HEK293 (cell line): ENCODE measurements at regions not wholly inside any gene's neighbourhood (a gene's known extent, or its start where the extent isn't known, plus 50 kb on each side); places are given as distances from the start of the nearest gene placed in this dataset.

Experiments
- CTCF ChIA-PET: fragments of 350-600 bp; formaldehyde crosslinking; extraction: SDS; loops from one replicate; lab custom pipeline; 2021; ENCODE audit warnings: antibody characterized with exemption; lab: Yijun Ruan, JAX
- POLR2A ChIA-PET: fragments of 300-600 bp; formaldehyde crosslinking; extraction: SDS; loops from one replicate; lab custom pipeline; 2020; ENCODE audit warnings: antibody characterized with exemption, inconsistent platforms; lab: Yijun Ruan, JAX
- H3K27ac ChIP-seq: fragments of 200-500 bp; sonication (Bioruptor generic); 2 replicates; pipeline ENCODE4 v1.5.1; 2014; ENCODE audit warnings: low read depth, low read length, control low read depth, inconsistent platforms; ENCODE audit errors: extremely low read depth
- H3K36me3 ChIP-seq, 2 experiments: fragments of 200-500 bp in 1 of 2; sonication (Bioruptor generic) in 1 of 2; 1 replicate in 1 of 2; 2 replicates in 1 of 2; pipeline ENCODE4 v1.5.1; 2014 to 2017; ENCODE audit warnings: inconsistent platforms in 2 of 2, low read length in 2 of 2; ENCODE audit not compliant: control insufficient read depth in 2 of 2, insufficient read depth in 1 of 2
- H3K4me1 ChIP-seq: fragments of 200-500 bp; sonication (Bioruptor generic); 2 replicates; pipeline ENCODE4 v1.5.1; 2014; ENCODE audit warnings: mild to moderate bottlenecking, low read length, inconsistent platforms; ENCODE audit not compliant: control insufficient read depth, insufficient read depth
- H3K4me3 ChIP-seq: 2 replicates; pipeline ENCODE4 v1.5.1; 2011; ENCODE audit warnings: low read depth, mild to moderate bottlenecking, control low read depth, low read length, moderate library complexity
- H3K9me3 ChIP-seq: fragments of 200-500 bp; sonication (Bioruptor generic); 2 replicates; pipeline ENCODE4 v1.5.1; 2014; ENCODE audit warnings: low read depth, low read length, inconsistent platforms; ENCODE audit not compliant: control insufficient read depth, insufficient read depth
- BCL11A ChIP-seq: fragments of 450-650 bp; formaldehyde crosslinking; IDR thresholded peaks from 2 replicates; pipeline ENCODE4 v1.5.1; 2016; ENCODE audit warnings: low read depth, missing biosample characterization, missing genetic modification characterization
- GLI2 ChIP-seq: fragments of 450-650 bp; formaldehyde crosslinking; IDR thresholded peaks from 2 replicates; pipeline ENCODE4; 2017; ENCODE audit warnings: missing biosample characterization, missing genetic modification characterization, low read depth, borderline replicate concordance
- GLIS1 ChIP-seq: fragments of 450-650 bp; formaldehyde crosslinking; IDR thresholded peaks from 2 replicates; pipeline ENCODE4 v1.5.1; 2016; ENCODE audit warnings: missing biosample characterization, missing genetic modification characterization
- HOXA7 ChIP-seq: sonication (generic); formaldehyde crosslinking; IDR thresholded peaks from 2 replicates; pipeline ENCODE4 v1.8.1; 2022; ENCODE audit warnings: missing genetic modification reagents, borderline replicate concordance
- MYNN ChIP-seq: fragments of 450-650 bp; formaldehyde crosslinking; IDR thresholded peaks from 2 replicates; pipeline ENCODE4 v1.5.1; 2016; ENCODE audit warnings: missing biosample characterization, missing genetic modification characterization, borderline replicate concordance
- PRDM1 ChIP-seq: fragments of 450-650 bp; formaldehyde crosslinking; IDR thresholded peaks from 2 replicates; pipeline ENCODE4; 2016; ENCODE audit warnings: missing biosample characterization, missing genetic modification characterization
- TRIM28 ChIP-seq: IDR thresholded peaks from 2 replicates; pipeline ENCODE4 v1.6.1; 2011; ENCODE audit warnings: low read length, control low read depth, borderline replicate concordance
- ZIC2 ChIP-seq: fragments of 450-650 bp; formaldehyde crosslinking; IDR thresholded peaks from 2 replicates; pipeline ENCODE4 v1.5.1; 2016; ENCODE audit warnings: missing biosample characterization, missing genetic modification characterization
- ZNF169 ChIP-seq: fragments of 450-650 bp; formaldehyde crosslinking; IDR thresholded peaks from 2 replicates; pipeline ENCODE4 v1.5.1; 2016; ENCODE audit warnings: missing biosample characterization, missing genetic modification characterization
- ZNF239 ChIP-seq: fragments of 450-650 bp; formaldehyde crosslinking; IDR thresholded peaks from 2 replicates; pipeline ENCODE4 v1.5.1; 2016; ENCODE audit warnings: missing biosample characterization, missing genetic modification characterization
- ZNF426 ChIP-seq: fragments of 450-650 bp; formaldehyde crosslinking; IDR thresholded peaks from 2 replicates; pipeline ENCODE4 v1.5.1; 2017; ENCODE audit warnings: missing biosample characterization, missing genetic modification characterization, mild to moderate bottlenecking, inconsistent platforms, moderate library complexity
- ZNF473 ChIP-seq: fragments of 450-650 bp; formaldehyde crosslinking; IDR thresholded peaks from 2 replicates; pipeline ENCODE4 v1.5.1; 2017; ENCODE audit warnings: missing biosample characterization, missing genetic modification characterization
- ZNF549 ChIP-seq: fragments of 450-650 bp; IDR thresholded peaks from 2 replicates; pipeline ENCODE4 v1.5.1; 2018; ENCODE audit warnings: missing biosample characterization, missing genetic modification characterization, mild to moderate bottlenecking, inconsistent platforms, moderate library complexity
- ZNF621 ChIP-seq: fragments of 450-650 bp; formaldehyde crosslinking; IDR thresholded peaks from 2 replicates; pipeline ENCODE4 v1.5.1; 2017; ENCODE audit warnings: missing biosample characterization, missing genetic modification characterization
- ZNF660 ChIP-seq: fragments of 450-650 bp; IDR thresholded peaks from 2 replicates; pipeline ENCODE4 v1.5.1; 2018; ENCODE audit warnings: missing biosample characterization, mild to moderate bottlenecking, missing genetic modification characterization
- ZNF664 ChIP-seq: fragments of 450-650 bp; formaldehyde crosslinking; IDR thresholded peaks from 2 replicates; pipeline ENCODE4 v1.5.1; 2016; ENCODE audit warnings: missing biosample characterization, missing genetic modification characterization
- ZSCAN23 ChIP-seq: fragments of 450-650 bp; formaldehyde crosslinking; IDR thresholded peaks from 2 replicates; pipeline ENCODE4 v1.5.1; 2016; ENCODE audit warnings: missing biosample characterization, missing genetic modification characterization
- TF ChIP-seq, protein P1 (sequence below): fragments of 450-650 bp; formaldehyde crosslinking; IDR thresholded peaks from 2 replicates; pipeline ENCODE4 v1.5.1; 2016; ENCODE audit warnings: missing biosample characterization, missing genetic modification characterization
- TF ChIP-seq, protein P2 (sequence below): fragments of 450-650 bp; formaldehyde crosslinking; IDR thresholded peaks from 2 replicates; pipeline ENCODE4 v1.5.0; 2017; ENCODE audit warnings: missing biosample characterization, missing genetic modification characterization, borderline replicate concordance
- TF ChIP-seq, protein P3 (sequence below): fragments of 450-650 bp; formaldehyde crosslinking; IDR thresholded peaks from 2 replicates; pipeline ENCODE4 v1.5.1; 2017; ENCODE audit warnings: missing biosample characterization, missing genetic modification characterization
- TF ChIP-seq, protein P4 (sequence below): fragments of 450-650 bp; formaldehyde crosslinking; IDR thresholded peaks from 2 replicates; pipeline ENCODE4 v1.5.1; 2016; ENCODE audit warnings: missing biosample characterization, missing genetic modification characterization

DNA sequence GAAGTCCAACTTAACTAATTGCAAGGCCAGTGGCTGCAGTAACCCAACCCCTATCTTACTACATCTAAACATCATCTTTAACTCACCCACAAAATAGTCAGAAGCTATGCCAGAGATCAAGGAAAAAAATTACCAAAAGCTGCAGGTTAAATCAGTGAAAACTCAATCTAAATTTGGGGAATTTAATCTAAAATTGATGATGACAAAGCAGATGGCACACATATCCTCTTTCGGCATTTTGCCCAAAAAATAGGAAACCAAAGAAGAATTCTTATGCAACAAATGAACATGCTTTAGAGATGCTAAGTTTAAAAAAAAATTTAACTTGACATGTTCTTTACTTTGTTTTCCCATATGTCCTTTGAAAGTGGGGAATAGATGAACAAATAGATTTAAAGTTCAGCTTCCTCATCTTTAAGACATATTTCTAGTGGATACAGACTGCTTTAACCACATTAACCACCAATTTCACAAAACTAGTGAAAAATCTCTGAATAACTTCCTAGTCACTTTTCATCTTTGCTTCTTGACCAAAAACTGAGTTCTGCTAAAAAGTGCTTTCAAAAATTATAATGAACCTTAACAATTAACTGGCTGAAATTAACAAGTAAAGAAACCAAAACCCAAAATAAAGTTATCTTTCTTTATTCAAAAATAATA is 74.3 kb upstream of the CCDC150 start (continued):
- TF ChIP-seq ZNF426 (tag by site-specific recombination), result no peak

DNA sequence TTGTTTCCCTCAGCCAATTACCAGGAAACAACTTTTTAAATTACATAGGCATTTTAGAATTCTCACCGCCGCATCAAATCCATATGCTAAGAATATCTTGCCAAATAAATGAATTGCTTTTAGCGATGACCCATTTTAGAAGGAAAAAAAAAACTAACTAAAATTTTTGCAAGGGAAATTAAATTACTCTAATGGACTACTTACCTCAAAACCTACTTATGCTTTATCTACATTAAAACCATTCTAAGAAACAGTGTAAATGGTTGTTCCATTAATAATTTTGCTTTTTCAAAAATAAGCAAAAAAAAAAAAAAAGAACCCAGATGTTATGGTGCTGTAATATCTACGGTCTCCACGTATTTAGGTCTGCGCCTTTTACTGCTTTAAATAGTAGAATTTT is 73.5 kb upstream of the CCDC150 start:
- Histone ChIP-seq H3K36me3 (no peaks in the 10 kb centered on the region), H3K4me3 (no peak overlapping the region), H3K9me3 (no peaks in the 10 kb centered on the region), H3K4me1 (no peaks in the 10 kb centered on the region), H3K27ac (no peak overlapping the region)
- ChIA-PET POLR2A (interaction anchor here (0.6 kb wide), 1 partner anchor 21 kb away, joined by 4 read pairs; no protein-coding TSS in a partner anchor), CTCF (no interaction called here)
- no peak for TF ChIP-seq PRDM1 (tag by site-specific recombination)
- TF ChIP-seq ZSCAN23 (tag by site-specific recombination), result no peak

DNA sequence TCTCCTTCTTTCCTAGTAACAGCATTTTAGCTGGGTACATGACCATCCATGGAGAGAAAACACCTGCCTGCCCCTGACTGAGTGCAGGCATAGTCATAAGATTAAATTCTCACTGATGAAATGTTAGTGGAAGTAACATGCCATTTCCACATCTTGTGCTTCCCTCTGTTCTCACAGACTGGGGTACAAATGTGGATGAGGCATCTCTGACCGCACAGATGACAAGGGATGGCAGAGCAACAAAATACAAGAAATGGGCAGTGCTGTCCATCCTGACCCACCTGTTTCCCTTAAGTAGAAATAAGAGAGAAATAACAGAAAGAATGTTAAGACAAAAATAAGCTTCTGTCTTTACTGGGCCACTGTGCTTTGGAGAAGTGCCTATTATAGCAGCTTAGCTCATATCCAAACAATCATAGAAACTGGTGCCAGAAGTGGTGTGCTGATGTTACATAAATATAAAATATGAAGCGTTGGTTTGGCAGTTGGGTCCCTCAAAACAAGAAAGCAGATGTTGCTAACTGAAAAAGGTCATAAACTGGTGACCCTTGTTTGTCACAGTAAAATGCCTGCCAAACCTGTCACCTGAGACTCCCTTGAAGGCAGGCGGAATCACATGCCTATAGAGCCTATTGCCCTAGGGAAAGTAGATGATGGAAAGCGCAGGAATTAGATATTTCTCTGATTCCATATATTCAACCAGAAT is 72.4 kb upstream of the CCDC150 start:
- TF ChIP-seq ZNF169 (tag by site-specific recombination) (no peak), ZNF660 (tag by site-specific recombination) (no peak), HOXA7 (CRISPR knock-in tag) (no peak), TRIM28 (no peak), MYNN (tag by site-specific recombination) (no peak), ZNF239 (tag by site-specific recombination) (no peak)
- TF ChIP-seq, protein P1, sequence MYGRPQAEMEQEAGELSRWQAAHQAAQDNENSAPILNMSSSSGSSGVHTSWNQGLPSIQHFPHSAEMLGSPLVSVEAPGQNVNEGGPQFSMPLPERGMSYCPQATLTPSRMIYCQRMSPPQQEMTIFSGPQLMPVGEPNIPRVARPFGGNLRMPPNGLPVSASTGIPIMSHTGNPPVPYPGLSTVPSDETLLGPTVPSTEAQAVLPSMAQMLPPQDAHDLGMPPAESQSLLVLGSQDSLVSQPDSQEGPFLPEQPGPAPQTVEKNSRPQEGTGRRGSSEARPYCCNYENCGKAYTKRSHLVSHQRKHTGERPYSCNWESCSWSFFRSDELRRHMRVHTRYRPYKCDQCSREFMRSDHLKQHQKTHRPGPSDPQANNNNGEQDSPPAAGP (tag by site-specific recombination), result no peak
- TF ChIP-seq, protein P2, sequence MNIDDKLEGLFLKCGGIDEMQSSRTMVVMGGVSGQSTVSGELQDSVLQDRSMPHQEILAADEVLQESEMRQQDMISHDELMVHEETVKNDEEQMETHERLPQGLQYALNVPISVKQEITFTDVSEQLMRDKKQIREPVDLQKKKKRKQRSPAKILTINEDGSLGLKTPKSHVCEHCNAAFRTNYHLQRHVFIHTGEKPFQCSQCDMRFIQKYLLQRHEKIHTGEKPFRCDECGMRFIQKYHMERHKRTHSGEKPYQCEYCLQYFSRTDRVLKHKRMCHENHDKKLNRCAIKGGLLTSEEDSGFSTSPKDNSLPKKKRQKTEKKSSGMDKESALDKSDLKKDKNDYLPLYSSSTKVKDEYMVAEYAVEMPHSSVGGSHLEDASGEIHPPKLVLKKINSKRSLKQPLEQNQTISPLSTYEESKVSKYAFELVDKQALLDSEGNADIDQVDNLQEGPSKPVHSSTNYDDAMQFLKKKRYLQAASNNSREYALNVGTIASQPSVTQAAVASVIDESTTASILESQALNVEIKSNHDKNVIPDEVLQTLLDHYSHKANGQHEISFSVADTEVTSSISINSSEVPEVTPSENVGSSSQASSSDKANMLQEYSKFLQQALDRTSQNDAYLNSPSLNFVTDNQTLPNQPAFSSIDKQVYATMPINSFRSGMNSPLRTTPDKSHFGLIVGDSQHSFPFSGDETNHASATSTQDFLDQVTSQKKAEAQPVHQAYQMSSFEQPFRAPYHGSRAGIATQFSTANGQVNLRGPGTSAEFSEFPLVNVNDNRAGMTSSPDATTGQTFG (tag by site-specific recombination), result no peak
- Histone ChIP-seq H3K4me1 (no peaks in the 10 kb centered on the region), H3K9me3 (no peaks in the 10 kb centered on the region), H3K36me3 (no peaks in the 10 kb centered on the region), H3K4me3 (no peak overlapping the region), H3K27ac (no peak overlapping the region)
- ChIA-PET POLR2A (no interaction called here), CTCF (interaction anchor here (0.5 to 1.0 kb wide), 3 partner anchors 17 to 320 kb away, joined by 3 to 4 read pairs (median 3); no protein-coding TSS in a partner anchor)

DNA sequence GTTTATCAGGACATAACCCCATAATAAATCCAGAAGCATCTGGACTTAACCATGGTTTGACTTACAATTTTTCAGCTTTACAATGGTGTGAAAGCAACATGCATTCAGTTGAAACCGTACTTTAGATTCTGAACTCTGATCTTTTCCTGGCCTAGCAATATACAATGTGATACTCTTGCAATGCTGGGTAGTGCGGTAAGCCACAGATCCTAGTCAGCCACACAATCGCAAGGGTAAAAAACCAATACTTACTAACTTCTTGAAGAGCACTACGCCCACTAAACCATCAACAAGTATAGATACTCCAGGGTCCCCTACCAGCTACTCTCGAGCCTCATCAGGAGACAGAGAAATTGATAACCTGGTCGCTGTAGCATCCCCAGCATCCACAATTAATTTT is 71.0 kb upstream of the CCDC150 start:
- ChIA-PET POLR2A (interaction anchor here (0.6 kb wide), 1 partner anchor 58 kb away, joined by 6 read pairs; no protein-coding TSS in a partner anchor), CTCF (interaction anchor here (0.5 kb wide), 1 partner anchor 558 kb away, joined by 3 read pairs; no protein-coding TSS in a partner anchor)
- no peaks in the 10 kb centered on the region for H3K4me1 ChIP-seq
- H3K4me3 ChIP-seq, result no peak overlapping the region
- H3K27ac ChIP-seq, result no peak overlapping the region
- no peaks in the 10 kb centered on the region for H3K9me3 ChIP-seq
- H3K36me3 ChIP-seq, result no peaks in the 10 kb centered on the region
- TF ChIP-seq, protein P3, sequence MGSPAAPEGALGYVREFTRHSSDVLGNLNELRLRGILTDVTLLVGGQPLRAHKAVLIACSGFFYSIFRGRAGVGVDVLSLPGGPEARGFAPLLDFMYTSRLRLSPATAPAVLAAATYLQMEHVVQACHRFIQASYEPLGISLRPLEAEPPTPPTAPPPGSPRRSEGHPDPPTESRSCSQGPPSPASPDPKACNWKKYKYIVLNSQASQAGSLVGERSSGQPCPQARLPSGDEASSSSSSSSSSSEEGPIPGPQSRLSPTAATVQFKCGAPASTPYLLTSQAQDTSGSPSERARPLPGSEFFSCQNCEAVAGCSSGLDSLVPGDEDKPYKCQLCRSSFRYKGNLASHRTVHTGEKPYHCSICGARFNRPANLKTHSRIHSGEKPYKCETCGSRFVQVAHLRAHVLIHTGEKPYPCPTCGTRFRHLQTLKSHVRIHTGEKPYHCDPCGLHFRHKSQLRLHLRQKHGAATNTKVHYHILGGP (tag by site-specific recombination), result no peak
- TF ChIP-seq ZNF549 (tag by site-specific recombination), result no peak
- no peak for TF ChIP-seq GLI2 (tag by site-specific recombination)
- TF ChIP-seq, protein P4, sequence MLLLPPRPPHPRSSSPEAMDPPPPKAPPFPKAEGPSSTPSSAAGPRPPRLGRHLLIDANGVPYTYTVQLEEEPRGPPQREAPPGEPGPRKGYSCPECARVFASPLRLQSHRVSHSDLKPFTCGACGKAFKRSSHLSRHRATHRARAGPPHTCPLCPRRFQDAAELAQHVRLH (tag by site-specific recombination), result no peak
- TF ChIP-seq BCL11A (tag by site-specific recombination), result no peak
- no peak for TF ChIP-seq GLIS1 (tag by site-specific recombination)
- no peak for TF ChIP-seq ZNF621 (tag by site-specific recombination)
- no peak for TF ChIP-seq ZNF664
- no peak for TF ChIP-seq ZNF473
- no peak for TF ChIP-seq ZIC2 (tag by site-specific recombination)
